ENCODE measurements at regions not wholly inside any gene's neighbourhood (a gene's known extent, or its start where the extent isn't known, plus 50 kb on each side); places are given as distances from the start of the nearest gene placed in this dataset.

GRCh38 chr2:105952131-105952530, 207.4 kb downstream of the NCK2 start (continued):
- TF ChIP-seq ZBTB33 (IDR thresholded peaks at IDR 0.05; ENCODE audit: borderline replicate concordance, low read depth) (no peak), JUND (IDR thresholded peaks at IDR 0.05) (no peak), MXI1 (IDR thresholded peaks at IDR 0.05; ENCODE audit: low read depth, low read length) (no peak), MAX (IDR thresholded peaks at IDR 0.05; ENCODE audit: low read depth) (no peak), YY1 (IDR thresholded peaks at IDR 0.05; ENCODE audit: low read depth) (no peak), PBX3 (IDR thresholded peaks at IDR 0.05) (no peak)

- WGBS (ENCODE audit: low lambda C conversion rate): 34% methylated on average over 3 of the region's 3 CpGs
- H3F3A ChIP-seq (replicated peaks; ENCODE audit: insufficient read depth): no peaks in the 10 kb centered on the region
- H3K27ac ChIP-seq (ENCODE audit: low read depth in 2 of 2, low read length in 1 of 2): no peak overlapping the region
- H3K79me2 ChIP-seq (ENCODE audit: insufficient read depth): no peaks in the 10 kb centered on the region
- POLR2A ChIA-PET: no interaction called here
- H3K9me3 ChIP-seq: no peaks in the 10 kb centered on the region
- no peak overlapping the region for H2AFZ ChIP-seq (ENCODE audit: low read depth)
- no peak for DNase-seq
- TF ChIP-seq ZBTB33 (IDR thresholded peaks at IDR 0.05; ENCODE audit: borderline replicate concordance, low read depth) (no peak), CHD2 (IDR thresholded peaks at IDR 0.05; ENCODE audit: low read length, partially characterized antibody) (no peak), MEF2A (IDR thresholded peaks at IDR 0.05; ENCODE audit: borderline replicate concordance, low read depth) (no peak), SMC3 (IDR thresholded peaks at IDR 0.05; ENCODE audit: low read depth, low read length) (no peak), IRF3 (IDR thresholded peaks at IDR 0.05; ENCODE audit: low read depth, low read length) (no peak), MAX (IDR thresholded peaks at IDR 0.05; ENCODE audit: low read depth) (no peak), GATA2 (CRISPR knock-in tag; IDR thresholded peaks at IDR 0.05) (no peak), RXRA (IDR thresholded peaks at IDR 0.05; ENCODE audit: borderline replicate concordance, low read depth) (no peak), TCF12 (IDR thresholded peaks at IDR 0.05) (no peak), GABPA (IDR thresholded peaks at IDR 0.05; ENCODE audit: low read depth) (no peak), REST (IDR thresholded peaks at IDR 0.05; ENCODE audit: low read depth, low read length) (no peak), FOXM1 (IDR thresholded peaks at IDR 0.05; ENCODE audit: low read depth) (no peak), TAF1 (IDR thresholded peaks at IDR 0.05; ENCODE audit: borderline replicate concordance, low read depth, low read length) (no peak)
- peaks cover 5% of the 10 kb centered on the region; the same call in 1 of the 2 replicates for H3K27me3 ChIP-seq (ENCODE audit: insufficient read depth)
- no peaks in the 10 kb centered on the region; a peak in 1 of 4 replicates for H3K4me1 ChIP-seq (ENCODE audit: control insufficient read depth in 1 of 2, insufficient read depth in 2 of 2, low read depth in 1 of 2, low read length in 1 of 2)
- H3K4me2 ChIP-seq: no peak overlapping the region
- no peaks in the 10 kb centered on the region for H4K20me1 ChIP-seq (ENCODE audit: insufficient read depth)
- CTCF ChIA-PET: no interaction called here
- no peaks in the 10 kb centered on the region for H3K9me2 ChIP-seq
- H3K9ac ChIP-seq: no peak overlapping the region
- no peaks in the 10 kb centered on the region for H3K36me3 ChIP-seq (replicated peaks in 1 of 2; ENCODE audit: control insufficient read depth in 1 of 2, insufficient read depth in 2 of 2, low read length in 1 of 2)
- H3K4me3 ChIP-seq (ENCODE audit: low read depth in 2 of 2, low read length in 1 of 2): no peak overlapping the region
Measured at GRCh38 chr2:105951384-105951694, 206.6 kb downstream of the NCK2 start.
